ENCODE measurements at regions not wholly inside any gene's neighbourhood (a gene's known extent, or its start where the extent isn't known, plus 50 kb on each side); places are given as distances from the start of the nearest gene placed in this dataset.

DNA sequence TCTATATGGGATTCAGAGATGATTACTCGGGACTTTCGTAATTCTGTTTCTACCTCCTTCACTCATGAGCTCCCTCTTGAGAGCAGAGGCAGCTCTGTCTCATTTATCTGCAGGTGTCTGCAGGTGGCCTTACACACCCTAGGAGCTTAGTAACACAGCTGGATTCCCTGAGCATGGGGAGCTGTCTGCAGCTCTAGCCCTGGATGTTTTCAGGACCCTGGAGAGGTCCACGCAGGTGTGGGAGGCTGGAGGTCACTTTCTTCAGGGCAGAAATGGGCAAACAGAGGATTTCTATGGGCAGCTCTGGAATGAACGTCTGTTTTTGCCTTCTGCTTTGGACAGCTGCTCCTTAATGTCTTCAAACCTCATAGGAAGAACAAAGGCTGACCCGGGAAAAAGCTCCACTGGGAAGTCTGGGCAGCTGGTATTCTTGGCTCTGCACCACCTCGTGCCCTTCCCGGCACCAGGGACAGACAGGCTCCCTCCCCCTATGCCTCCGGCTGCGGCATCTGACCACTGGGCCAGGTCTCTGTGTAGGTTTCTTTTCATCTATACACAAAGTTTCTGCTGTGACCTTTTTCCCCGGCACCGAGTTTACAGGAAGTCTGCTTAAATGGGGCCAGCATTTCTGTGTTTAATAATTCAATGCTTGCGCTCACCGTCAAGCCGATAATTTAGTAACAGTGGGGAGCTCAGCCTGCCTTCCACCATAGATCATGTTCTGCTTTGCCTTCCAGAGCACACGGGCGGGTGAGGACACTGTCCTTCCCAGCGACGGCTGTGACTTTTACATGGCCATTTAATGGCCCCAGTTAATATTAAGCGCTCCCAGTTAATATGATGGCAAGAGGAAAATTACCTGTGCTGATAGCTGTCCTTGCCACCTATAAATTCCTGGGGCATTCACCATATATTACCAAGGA is 320.2 kb upstream of the SFSWAP start:
- TF ChIP-seq, protein P1, sequence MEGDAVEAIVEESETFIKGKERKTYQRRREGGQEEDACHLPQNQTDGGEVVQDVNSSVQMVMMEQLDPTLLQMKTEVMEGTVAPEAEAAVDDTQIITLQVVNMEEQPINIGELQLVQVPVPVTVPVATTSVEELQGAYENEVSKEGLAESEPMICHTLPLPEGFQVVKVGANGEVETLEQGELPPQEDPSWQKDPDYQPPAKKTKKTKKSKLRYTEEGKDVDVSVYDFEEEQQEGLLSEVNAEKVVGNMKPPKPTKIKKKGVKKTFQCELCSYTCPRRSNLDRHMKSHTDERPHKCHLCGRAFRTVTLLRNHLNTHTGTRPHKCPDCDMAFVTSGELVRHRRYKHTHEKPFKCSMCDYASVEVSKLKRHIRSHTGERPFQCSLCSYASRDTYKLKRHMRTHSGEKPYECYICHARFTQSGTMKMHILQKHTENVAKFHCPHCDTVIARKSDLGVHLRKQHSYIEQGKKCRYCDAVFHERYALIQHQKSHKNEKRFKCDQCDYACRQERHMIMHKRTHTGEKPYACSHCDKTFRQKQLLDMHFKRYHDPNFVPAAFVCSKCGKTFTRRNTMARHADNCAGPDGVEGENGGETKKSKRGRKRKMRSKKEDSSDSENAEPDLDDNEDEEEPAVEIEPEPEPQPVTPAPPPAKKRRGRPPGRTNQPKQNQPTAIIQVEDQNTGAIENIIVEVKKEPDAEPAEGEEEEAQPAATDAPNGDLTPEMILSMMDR (IDR thresholded peaks at IDR 0.05; ENCODE audit: poor library complexity) = no peak
- TF ChIP-seq EZH2 (IDR thresholded peaks at IDR 0.05; ENCODE audit: borderline replicate concordance) = no peak
- no peak for TF ChIP-seq EZH2phosphoT487 (IDR thresholded peaks at IDR 0.05; ENCODE audit: low read depth, severe bottlenecking, unreplicated experiment)
